ENCODE measurements at regions not wholly inside any gene's neighbourhood (a gene's known extent, or its start where the extent isn't known, plus 50 kb on each side); places are given as distances from the start of the nearest gene placed in this dataset.

GRCh38 chr1:148388260-148389026, 94.7 kb downstream of the PPIAL4G start (continued):
- TF ChIP-seq ZNF740 (CRISPR knock-in tag; IDR thresholded peaks at IDR 0.05) (peak; percentile 67), ZNF740 (tag; IDR thresholded peaks at IDR 0.05) (no peak), PRPF4 (IDR thresholded peaks at IDR 0.05; ENCODE audit: insufficient read depth, low read depth, low read length, poor library complexity, severe bottlenecking) (peak; percentile 45), RFX5 (IDR thresholded peaks at IDR 0.05; ENCODE audit: low read depth, low read length) (no peak), TAF9B (IDR thresholded peaks at IDR 0.05; ENCODE audit: partially characterized antibody) (peak; percentile 93), ZNF263 (CRISPR knock-in tag; IDR thresholded peaks at IDR 0.05; ENCODE audit: borderline replicate concordance) (peak; percentile 25; the same call in 1 of the 2 replicates), KDM4B (IDR thresholded peaks at IDR 0.05; ENCODE audit: borderline replicate concordance in 2 of 2, low read depth in 1 of 2) (peak in 1 of 2 experiments; percentile 99; a peak in 2 of 4 replicates), SPI1 (IDR thresholded peaks at IDR 0.05; ENCODE audit: borderline replicate concordance, low read depth, low read length) (peak; percentile 87), NKRF (IDR thresholded peaks at IDR 0.05; ENCODE audit: borderline replicate concordance) (0 out of 2 replicates have a peak, but pooled peaks have one; percentile 33), MIER1 (IDR thresholded peaks at IDR 0.05; ENCODE audit: low read depth) (no peak), HMG20A (CRISPR knock-in tag; conservative IDR thresholded peaks at IDR 0.05) (no peak), THAP12 (CRISPR knock-in tag; IDR thresholded peaks at IDR 0.05) (peak; percentile 89), CBX3 (IDR thresholded peaks at IDR 0.05; ENCODE audit: borderline replicate concordance in 1 of 2, low read length in 2 of 2) (no peak; a peak in 2 of 3 replicates), NR0B1 (IDR thresholded peaks at IDR 0.05; ENCODE audit: partially characterized antibody) (no peak), TRIM25 (IDR thresholded peaks at IDR 0.05; ENCODE audit: borderline replicate concordance) (no peak), RBM39 (optimal IDR thresholded peaks at IDR 0.05; ENCODE audit: low read depth, low read length) (peak; percentile 40), MTF1 (CRISPR knock-in tag; IDR thresholded peaks at IDR 0.05; ENCODE audit: borderline replicate concordance) (no peak)

Measured in K562 (cell line).